ENCODE measurements at regions not wholly inside any gene's neighbourhood (a gene's known extent, or its start where the extent isn't known, plus 50 kb on each side); places are given as distances from the start of the nearest gene placed in this dataset.

DNA sequence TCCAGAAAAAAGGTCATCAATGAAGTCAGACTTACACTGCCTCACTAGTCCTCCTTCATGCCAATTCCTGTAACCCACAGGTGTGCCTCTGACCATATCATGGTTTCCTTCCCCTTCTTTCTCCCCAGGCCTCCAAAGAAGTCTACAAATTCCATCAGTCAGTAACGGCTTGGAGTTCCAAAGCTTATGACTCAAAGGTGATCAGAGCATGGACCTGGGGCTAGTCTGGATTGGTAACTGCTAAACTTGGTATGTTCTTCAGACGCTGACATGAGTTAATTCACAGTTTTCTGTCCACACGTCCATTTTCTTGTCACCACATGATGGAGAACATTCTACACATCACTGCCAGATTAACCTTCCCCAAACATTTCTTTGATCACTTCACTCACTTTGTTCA, 560.4 kb downstream of the ETNK1 start:
- TF ChIP-seq POLR2A (IDR thresholded peaks at IDR 0.05; ENCODE audit: low read depth, low read length) (no peak), NFE2L2 (IDR thresholded peaks at IDR 0.05; ENCODE audit: low read depth, low read length) (no peak), RCOR1 (IDR thresholded peaks at IDR 0.05; ENCODE audit: insufficient replicate concordance, low read length) (no peak), MAZ (IDR thresholded peaks at IDR 0.05; ENCODE audit: borderline replicate concordance, low read depth, low read length) (no peak), MAFK (IDR thresholded peaks at IDR 0.05; ENCODE audit: low read depth, low read length) (no peak), SMC3 (IDR thresholded peaks at IDR 0.05; ENCODE audit: low read depth, low read length) (no peak), FOS (IDR thresholded peaks at IDR 0.05; ENCODE audit: low read depth, low read length) (no peak)
- TF ChIP-seq, protein P1, sequence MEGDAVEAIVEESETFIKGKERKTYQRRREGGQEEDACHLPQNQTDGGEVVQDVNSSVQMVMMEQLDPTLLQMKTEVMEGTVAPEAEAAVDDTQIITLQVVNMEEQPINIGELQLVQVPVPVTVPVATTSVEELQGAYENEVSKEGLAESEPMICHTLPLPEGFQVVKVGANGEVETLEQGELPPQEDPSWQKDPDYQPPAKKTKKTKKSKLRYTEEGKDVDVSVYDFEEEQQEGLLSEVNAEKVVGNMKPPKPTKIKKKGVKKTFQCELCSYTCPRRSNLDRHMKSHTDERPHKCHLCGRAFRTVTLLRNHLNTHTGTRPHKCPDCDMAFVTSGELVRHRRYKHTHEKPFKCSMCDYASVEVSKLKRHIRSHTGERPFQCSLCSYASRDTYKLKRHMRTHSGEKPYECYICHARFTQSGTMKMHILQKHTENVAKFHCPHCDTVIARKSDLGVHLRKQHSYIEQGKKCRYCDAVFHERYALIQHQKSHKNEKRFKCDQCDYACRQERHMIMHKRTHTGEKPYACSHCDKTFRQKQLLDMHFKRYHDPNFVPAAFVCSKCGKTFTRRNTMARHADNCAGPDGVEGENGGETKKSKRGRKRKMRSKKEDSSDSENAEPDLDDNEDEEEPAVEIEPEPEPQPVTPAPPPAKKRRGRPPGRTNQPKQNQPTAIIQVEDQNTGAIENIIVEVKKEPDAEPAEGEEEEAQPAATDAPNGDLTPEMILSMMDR (conservative IDR thresholded peaks at IDR 0.05; ENCODE audit: low read depth, low read length) = no peak
- TF ChIP-seq, protein P2, sequence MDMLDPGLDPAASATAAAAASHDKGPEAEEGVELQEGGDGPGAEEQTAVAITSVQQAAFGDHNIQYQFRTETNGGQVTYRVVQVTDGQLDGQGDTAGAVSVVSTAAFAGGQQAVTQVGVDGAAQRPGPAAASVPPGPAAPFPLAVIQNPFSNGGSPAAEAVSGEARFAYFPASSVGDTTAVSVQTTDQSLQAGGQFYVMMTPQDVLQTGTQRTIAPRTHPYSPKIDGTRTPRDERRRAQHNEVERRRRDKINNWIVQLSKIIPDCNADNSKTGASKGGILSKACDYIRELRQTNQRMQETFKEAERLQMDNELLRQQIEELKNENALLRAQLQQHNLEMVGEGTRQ (IDR thresholded peaks at IDR 0.05; ENCODE audit: low read depth, low read length) = no peak
- TF ChIP-seq, protein P3, sequence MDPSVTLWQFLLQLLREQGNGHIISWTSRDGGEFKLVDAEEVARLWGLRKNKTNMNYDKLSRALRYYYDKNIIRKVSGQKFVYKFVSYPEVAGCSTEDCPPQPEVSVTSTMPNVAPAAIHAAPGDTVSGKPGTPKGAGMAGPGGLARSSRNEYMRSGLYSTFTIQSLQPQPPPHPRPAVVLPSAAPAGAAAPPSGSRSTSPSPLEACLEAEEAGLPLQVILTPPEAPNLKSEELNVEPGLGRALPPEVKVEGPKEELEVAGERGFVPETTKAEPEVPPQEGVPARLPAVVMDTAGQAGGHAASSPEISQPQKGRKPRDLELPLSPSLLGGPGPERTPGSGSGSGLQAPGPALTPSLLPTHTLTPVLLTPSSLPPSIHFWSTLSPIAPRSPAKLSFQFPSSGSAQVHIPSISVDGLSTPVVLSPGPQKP (IDR thresholded peaks at IDR 0.05; ENCODE audit: borderline replicate concordance, low read depth, low read length) = no peak
